ENCODE measurements at regions not wholly inside any gene's neighbourhood (a gene's known extent, or its start where the extent isn't known, plus 50 kb on each side); places are given as distances from the start of the nearest gene placed in this dataset.

DNA sequence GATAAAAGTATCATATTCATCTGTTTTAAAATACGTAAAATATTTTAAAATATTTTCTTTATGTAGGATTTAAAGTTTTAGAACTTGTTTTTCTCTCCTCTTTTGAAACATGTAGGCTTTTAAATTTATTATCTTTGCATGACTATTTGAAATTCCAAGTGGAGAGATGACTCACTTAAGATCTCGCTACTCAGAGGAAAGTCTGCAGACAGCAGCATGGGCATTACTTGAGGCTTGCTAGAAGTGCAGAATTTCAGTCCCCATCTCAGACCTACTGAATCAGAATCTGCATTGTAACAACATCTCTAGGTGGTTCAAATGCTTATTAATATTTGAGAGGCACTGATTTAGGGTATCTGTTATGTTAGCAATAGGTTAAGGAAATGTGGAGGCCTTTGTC, 225.7 kb upstream of the ARX start:
- TF ChIP-seq, protein P1, sequence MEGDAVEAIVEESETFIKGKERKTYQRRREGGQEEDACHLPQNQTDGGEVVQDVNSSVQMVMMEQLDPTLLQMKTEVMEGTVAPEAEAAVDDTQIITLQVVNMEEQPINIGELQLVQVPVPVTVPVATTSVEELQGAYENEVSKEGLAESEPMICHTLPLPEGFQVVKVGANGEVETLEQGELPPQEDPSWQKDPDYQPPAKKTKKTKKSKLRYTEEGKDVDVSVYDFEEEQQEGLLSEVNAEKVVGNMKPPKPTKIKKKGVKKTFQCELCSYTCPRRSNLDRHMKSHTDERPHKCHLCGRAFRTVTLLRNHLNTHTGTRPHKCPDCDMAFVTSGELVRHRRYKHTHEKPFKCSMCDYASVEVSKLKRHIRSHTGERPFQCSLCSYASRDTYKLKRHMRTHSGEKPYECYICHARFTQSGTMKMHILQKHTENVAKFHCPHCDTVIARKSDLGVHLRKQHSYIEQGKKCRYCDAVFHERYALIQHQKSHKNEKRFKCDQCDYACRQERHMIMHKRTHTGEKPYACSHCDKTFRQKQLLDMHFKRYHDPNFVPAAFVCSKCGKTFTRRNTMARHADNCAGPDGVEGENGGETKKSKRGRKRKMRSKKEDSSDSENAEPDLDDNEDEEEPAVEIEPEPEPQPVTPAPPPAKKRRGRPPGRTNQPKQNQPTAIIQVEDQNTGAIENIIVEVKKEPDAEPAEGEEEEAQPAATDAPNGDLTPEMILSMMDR (IDR thresholded peaks at IDR 0.05) = no peak
- TF ChIP-seq POLR2A (IDR thresholded peaks at IDR 0.05) = no peak

Data from breast epithelium (tissue), 3 donors.